GM12875 (cell line): ENCODE measurements at regions not wholly inside any gene's neighbourhood (a gene's known extent, or its start where the extent isn't known, plus 50 kb on each side); places are given as distances from the start of the nearest gene placed in this dataset.

Experiments used
- H3K4me3 ChIP-seq: one replicate; pipeline ENCODE4 v1.5.1; 2011; ENCODE audit warnings: low read depth, low read length, control low read depth
- TF ChIP-seq, protein P1 (sequence below): IDR thresholded peaks from 2 replicates; pipeline ENCODE4 v1.5.1; 2011; ENCODE audit warnings: low read depth, mild to moderate bottlenecking, control low read depth, inconsistent platforms, low read length, moderate library complexity, borderline replicate concordance; ENCODE audit not compliant: insufficient read depth

DNA sequence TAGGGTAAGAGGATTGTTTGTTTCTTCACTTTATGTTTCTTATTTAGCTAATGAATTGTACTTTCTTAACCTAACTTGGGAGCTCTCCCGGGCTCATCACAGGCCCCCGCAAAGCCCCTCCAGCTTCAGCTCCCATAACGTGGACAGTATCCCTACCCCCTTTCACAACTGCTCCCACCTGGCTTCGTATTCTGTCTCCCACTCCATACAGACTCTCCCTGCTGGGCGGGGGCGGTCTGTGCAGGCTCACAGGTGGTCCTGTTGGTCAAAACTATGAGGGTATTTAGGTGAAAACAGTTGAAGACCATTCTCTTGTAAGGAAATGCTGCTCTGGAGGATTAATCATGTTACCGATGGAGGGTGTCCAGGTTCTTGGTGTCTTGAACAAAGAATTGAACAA lies 805.3 kb downstream of the SEMA5A start:
- H3K4me3 ChIP-seq: no peak overlapping the region
- TF ChIP-seq, protein P1, sequence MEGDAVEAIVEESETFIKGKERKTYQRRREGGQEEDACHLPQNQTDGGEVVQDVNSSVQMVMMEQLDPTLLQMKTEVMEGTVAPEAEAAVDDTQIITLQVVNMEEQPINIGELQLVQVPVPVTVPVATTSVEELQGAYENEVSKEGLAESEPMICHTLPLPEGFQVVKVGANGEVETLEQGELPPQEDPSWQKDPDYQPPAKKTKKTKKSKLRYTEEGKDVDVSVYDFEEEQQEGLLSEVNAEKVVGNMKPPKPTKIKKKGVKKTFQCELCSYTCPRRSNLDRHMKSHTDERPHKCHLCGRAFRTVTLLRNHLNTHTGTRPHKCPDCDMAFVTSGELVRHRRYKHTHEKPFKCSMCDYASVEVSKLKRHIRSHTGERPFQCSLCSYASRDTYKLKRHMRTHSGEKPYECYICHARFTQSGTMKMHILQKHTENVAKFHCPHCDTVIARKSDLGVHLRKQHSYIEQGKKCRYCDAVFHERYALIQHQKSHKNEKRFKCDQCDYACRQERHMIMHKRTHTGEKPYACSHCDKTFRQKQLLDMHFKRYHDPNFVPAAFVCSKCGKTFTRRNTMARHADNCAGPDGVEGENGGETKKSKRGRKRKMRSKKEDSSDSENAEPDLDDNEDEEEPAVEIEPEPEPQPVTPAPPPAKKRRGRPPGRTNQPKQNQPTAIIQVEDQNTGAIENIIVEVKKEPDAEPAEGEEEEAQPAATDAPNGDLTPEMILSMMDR: no peak

DNA sequence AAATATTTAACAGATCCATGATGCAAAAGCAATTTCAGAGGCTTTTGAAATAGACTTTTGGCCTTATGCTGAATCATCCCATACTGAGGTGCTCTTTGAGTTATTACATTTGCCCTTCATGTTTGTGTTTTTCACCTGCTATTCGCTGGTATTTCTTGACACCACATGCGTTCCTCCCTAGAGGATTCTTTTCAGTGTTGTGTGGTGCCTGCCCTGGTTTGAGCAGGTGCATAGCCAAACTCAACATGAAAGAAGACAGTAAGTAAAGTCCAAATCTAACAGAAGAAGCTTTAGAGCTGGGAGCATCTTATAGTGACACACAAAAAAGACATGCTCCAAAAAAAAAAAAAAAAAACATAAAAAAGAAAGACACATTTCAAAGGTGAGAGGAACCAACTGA lies 796.3 kb downstream of the SEMA5A start:
- no peak overlapping the region for H3K4me3 ChIP-seq
- TF ChIP-seq, protein P1: no peak

- TF ChIP-seq, protein P1: no peak
- H3K4me3 ChIP-seq: no peak overlapping the region
These were observed 795.8 kb downstream of the SEMA5A start for GRCh38 chr5:8750100-8750499.

DNA sequence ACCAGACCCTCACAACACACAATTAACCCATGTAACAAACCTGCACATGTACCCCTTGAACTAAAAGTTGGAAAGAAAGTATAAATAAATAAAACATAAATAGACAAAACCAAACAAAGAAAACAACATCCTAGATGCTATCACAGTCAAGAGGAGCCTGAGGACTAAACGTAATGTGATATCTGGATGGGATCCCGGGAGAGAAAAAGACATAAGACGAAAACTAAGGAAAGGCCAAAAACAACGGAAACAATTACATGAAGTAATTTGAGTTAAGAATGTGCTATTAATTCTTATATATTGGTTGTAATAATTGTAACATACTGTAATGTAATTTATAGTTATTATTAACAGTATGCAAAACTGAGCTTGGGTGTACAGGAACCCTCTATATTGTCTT lies 793.9 kb downstream of the SEMA5A start:
- H3K4me3 ChIP-seq: no peak overlapping the region
- TF ChIP-seq, protein P1: no peak

DNA sequence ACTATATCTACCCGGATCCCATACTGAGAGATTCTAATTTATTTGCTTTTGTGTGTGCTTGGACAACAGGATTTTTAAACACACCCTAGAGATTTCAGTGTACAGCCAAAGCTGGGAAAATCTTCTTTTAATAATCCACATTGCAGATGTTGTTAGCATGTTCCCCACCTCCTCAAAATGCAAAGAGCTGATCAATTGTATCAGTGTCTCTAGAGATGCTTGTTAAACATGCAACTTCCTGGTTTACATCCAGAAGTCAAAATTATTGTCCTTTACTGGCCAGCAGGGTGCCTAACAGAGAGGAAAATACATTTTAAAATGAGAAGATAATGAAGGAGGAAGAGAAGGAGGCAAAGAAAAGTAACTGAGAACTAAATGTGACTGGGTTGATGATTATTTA lies 793.3 kb downstream of the SEMA5A start:
- TF ChIP-seq, protein P1: no peak

GRCh38 chr5:8756498-8757084 lies 789.3 kb downstream of the SEMA5A start:
- TF ChIP-seq, protein P1: 0 out of 2 replicates have a peak, but pooled peaks have one; percentile 15

More for the DNA sequence above, 793.3 kb downstream of the SEMA5A start:
- no peak overlapping the region for H3K4me3 ChIP-seq

GRCh38 chr5:8765886-8766285 lies 780.0 kb downstream of the SEMA5A start:
- H3K4me3 ChIP-seq: no peak overlapping the region

More at GRCh38 chr5:8756498-8757084, 789.3 kb downstream of the SEMA5A start:
- H3K4me3 ChIP-seq: no peak overlapping the region

More at GRCh38 chr5:8765886-8766285, 780.0 kb downstream of the SEMA5A start:
- TF ChIP-seq, protein P1: no peak
